Naive thymus-derived CD8-positive, alpha-beta T cell (primary cell): ENCODE measurements at regions not wholly inside any gene's neighbourhood (a gene's known extent, or its start where the extent isn't known, plus 50 kb on each side); places are given as distances from the start of the nearest gene placed in this dataset.
A peak's percentile ranks its signal among the peaks of the same experiment; 100 is the strongest.

ENCODE experiments used
- ATAC-seq, 2 donors: fragments of 150-1000 bp; cut with Tn5 transposase in 1 of 2; sonication (Bioruptor Pico), chemical (Tn5 transposase) in 1 of 2; 1 replicate in 1 of 2; 2 replicates in 1 of 2; pipeline ENCODE4 v1.10.0; 2021; ENCODE audit warnings: mild to moderate bottlenecking in 2 of 2, moderate library complexity in 2 of 2
- POLR2A ChIA-PET: fragments of 350-600 bp; sonication (Branson Sonifier 250); formaldehyde crosslinking; loops from one replicate; lab custom pipeline; 2021; ENCODE audit warnings: antibody characterized with exemption; lab: Charles Lee
- DNase-seq, 10 donors: peaks; one replicate each; pipeline versions ENCODE4 v3.0.0 to v3.0.0-alpha.2; 2020 to 2022
- H3K27ac Mint-ChIP-seq, 10 donors: one replicate each; pipeline ENCODE4 v1.8.0; 2020 to 2022; ENCODE audit warnings: mild to moderate bottlenecking in 10 of 10, mixed read lengths in 10 of 10, moderate library complexity in 4 of 10, inconsistent platforms in 1 of 10
- H3K27me3 Mint-ChIP-seq, 5 donors: one replicate each; pipeline ENCODE4 v1.8.0; 2021 to 2022; ENCODE audit warnings: mixed read lengths in 5 of 5
- H3K36me3 Mint-ChIP-seq, 3 donors: one replicate each; pipeline ENCODE4 v1.8.0; 2020 to 2022; ENCODE audit warnings: mixed read lengths in 3 of 3, mild to moderate bottlenecking in 2 of 3, inconsistent platforms in 1 of 3
- H3K4me1 Mint-ChIP-seq, 4 donors: one replicate each; pipeline ENCODE4 v1.8.0; 2021 to 2022; ENCODE audit warnings: mixed read lengths in 4 of 4
- H3K4me3 Mint-ChIP-seq, 10 donors: one replicate each; pipeline ENCODE4 v1.8.0; 2020 to 2022; ENCODE audit warnings: mild to moderate bottlenecking in 10 of 10, mixed read lengths in 10 of 10, moderate library complexity in 6 of 10, inconsistent platforms in 1 of 10
- H3K9me3 Mint-ChIP-seq, 9 donors: one replicate each; pipeline ENCODE4 v1.8.0; 2020 to 2022; ENCODE audit warnings: mixed read lengths in 9 of 9, mild to moderate bottlenecking in 3 of 9, inconsistent platforms in 1 of 9, moderate library complexity in 1 of 9

DNA sequence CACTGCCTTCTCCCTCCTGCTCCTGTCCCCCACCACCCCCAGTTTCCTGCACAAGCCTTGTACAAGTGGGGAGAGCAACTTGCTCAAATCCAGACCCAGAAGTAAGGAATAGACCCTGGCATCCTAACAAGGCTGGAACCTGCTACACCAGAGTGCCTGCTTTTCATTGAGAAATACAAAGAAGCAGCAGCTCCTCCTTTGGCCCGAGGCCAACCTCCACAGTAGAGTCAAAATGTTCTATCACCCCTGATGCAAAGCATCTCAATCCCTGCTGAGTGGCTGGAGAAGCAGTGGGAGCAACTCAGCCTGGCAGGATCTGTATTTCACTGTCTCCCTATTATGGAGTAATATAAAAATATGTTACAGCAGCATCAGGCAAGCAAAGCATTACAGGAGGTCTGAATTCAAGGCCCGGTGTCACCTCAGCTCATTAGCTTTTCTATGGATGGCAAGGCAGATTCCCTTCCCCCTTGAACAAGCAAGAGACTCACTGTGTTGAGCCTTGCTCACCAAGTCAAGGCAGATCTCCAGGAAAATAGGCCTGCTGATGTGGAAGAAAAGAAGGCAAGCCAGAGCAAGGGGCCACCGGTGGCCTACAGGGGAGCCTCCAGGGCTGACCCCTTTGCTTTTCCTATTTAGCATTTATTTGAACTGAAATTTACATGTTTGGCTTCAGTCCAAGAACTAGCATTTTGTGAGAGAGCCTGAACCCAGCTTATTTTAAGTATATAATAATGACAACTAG lies 186.3 kb upstream of the EGLN3 start:
- Mint-ChIP-seq H3K36me3 (peaks cover 0 to 2% (median 0%) of the 10 kb centered on the region in 3 donors), H3K4me3 (no peak overlapping the region), H3K9me3 (peaks cover 5 to 19% (median 9%) of the 10 kb centered on the region in 9 donors), H3K27me3 (peaks cover 2 to 9% (median 5%) of the 10 kb centered on the region in 5 donors), H3K27ac (no peak overlapping the region), H3K4me1 (no peaks in the 10 kb centered on the region)
- ATAC-seq (no peak), DNase-seq (no peak)
- POLR2A ChIA-PET = no interaction called here

DNA sequence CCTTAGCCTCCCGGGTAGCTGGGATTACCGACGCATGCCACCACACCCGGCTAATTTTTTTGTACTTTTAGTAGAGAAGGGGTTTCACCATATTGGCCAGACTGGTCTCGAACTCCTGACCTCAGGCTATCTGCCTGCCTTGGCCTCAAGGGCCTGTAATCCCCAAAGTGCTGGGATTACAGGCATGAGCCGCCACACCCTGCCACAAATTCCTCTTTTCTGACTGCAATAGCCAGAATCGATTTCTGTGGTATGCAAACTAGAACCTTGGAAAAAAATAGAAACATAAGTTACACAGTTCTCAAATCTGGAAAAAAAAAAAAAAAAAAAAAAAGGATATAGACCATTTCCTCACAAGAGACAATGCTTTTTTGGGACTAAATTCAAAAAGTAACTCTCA lies 184.6 kb upstream of the EGLN3 start:
- no peak overlapping the region for H3K27ac Mint-ChIP-seq
- DNase-seq (no peak), ATAC-seq (no peak)
- H3K36me3 Mint-ChIP-seq = no peaks in the 10 kb centered on the region
- POLR2A ChIA-PET = no interaction called here
- H3K9me3 Mint-ChIP-seq = peaks cover 0 to 4% (median 2%) of the 10 kb centered on the region in 9 donors
- H3K4me3 Mint-ChIP-seq = no peak overlapping the region
- H3K4me1 Mint-ChIP-seq = no peaks in the 10 kb centered on the region
- peaks cover 0 to 12% (median 8%) of the 10 kb centered on the region in 5 donors for H3K27me3 Mint-ChIP-seq

DNA sequence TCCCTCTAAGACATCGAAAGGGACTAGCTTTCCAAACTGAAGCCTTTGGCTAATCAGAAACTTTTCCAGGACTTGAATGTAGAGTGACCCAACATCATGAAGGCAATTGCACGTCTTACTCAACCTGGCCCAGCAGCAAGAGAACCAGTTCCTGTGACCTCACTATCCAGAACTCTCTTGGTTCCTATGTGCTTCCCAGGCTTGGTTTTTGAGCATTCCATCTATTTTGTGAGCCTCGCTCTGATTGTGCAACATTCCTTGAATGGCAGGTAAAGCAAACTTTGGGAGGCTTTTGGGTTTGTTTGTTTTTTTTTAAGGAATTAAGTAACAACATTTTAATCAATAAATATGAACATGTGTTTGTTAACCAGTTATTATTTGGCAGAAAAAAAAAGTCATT lies 183.6 kb upstream of the EGLN3 start:
- Mint-ChIP-seq H3K36me3 (no peaks in the 10 kb centered on the region), H3K4me3 (no peak overlapping the region), H3K27me3 (peaks cover 0 to 12% (median 8%) of the 10 kb centered on the region in 5 donors), H3K4me1 (no peaks in the 10 kb centered on the region), H3K27ac (no peak overlapping the region), H3K9me3 (peaks cover 0 to 4% (median 0%) of the 10 kb centered on the region in 9 donors)
- ATAC-seq (no peak), DNase-seq (no peak)
- POLR2A ChIA-PET = no interaction called here

DNA sequence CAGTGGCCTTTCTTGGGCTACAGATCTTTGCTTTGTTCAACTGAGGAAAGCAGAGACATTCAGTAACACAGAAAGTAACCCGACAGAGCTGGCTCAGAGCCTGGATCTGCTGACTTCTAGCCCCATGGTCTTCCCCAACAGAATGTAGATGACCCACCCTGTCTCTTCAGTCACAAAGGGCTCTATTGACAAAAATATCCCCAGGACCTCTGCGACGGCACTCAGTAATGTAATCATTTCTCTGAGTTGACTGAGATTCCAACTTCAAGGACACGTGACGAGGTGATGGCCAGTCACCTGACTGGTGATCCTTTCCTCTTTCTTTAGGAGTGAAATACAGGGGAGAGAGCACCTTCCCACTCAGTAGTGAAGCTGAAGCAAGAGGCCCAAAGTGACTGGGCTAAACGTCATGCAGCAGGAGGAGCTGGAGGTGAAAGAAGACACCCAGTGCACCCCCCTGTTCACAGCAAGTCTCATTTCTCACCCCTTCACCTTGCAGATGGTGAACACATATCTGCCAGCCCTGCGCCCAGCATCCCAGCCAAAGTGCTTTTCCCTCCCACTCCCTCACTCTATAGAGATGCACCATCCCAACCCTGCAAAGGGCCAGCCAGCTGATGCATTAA lies 179.2 kb upstream of the EGLN3 start:
- Mint-ChIP-seq H3K9me3 (no peaks in the 10 kb centered on the region), H3K36me3 (no peaks in the 10 kb centered on the region), H3K4me1 (peaks cover 0 to 3% (median 0%) of the 10 kb centered on the region in 4 donors), H3K27ac (no peak overlapping the region), H3K4me3 (no peak overlapping the region), H3K27me3 (peaks cover 0 to 16% (median 11%) of the 10 kb centered on the region in 5 donors)
- ATAC-seq = no peak
- POLR2A ChIA-PET = no interaction called here
- no peak for DNase-seq

DNA sequence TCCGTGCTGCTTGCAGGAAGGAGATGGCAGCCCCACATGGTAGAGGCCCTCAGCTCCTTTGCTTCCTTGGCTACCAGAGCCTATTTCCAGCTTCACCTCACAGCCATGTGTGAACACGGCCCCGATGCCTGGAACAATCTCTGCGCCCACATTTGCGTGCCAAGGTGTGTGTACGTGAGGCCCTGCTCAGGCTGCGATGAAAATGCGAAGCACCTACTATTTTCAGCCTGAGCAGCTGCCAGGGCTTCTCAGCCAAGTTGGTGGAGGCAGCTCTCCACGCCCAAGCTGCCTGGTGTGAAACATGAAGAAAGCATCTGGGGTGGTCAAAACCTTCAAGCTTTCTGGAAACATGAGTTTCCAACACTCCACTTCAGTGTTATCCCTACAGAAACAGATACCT lies 177.8 kb upstream of the EGLN3 start:
- DNase-seq (no peak), ATAC-seq (no peak)

DNA sequence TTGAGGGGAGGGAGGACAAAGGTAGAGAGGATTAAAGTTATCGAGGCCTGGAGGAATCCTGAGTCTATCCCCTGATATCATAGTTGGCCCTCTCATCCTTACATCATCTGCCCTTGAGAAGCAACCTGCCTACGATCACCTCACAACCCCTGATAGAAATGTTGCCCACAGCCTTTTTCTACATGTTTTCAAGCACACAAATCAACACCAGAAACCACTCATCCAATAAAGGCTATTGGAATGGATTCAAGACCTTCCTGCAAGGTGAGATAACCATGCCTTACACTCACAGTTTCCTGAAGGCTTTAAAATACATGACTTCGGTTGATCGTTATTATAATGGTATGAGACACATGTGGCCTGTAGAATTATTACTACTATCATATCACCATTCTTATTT lies 175.7 kb upstream of the EGLN3 start:
- H3K4me3 Mint-ChIP-seq = no peak overlapping the region
- no peaks in the 10 kb centered on the region for H3K36me3 Mint-ChIP-seq
- POLR2A ChIA-PET = no interaction called here
- H3K27ac Mint-ChIP-seq = no peak overlapping the region
- peaks cover 0 to 3% (median 0%) of the 10 kb centered on the region in 4 donors for H3K4me1 Mint-ChIP-seq
- DNase-seq (no peak), ATAC-seq (no peak)
- no peaks in the 10 kb centered on the region for H3K9me3 Mint-ChIP-seq
- peaks cover 0 to 11% (median 9%) of the 10 kb centered on the region in 5 donors for H3K27me3 Mint-ChIP-seq

More for the DNA sequence above, 177.8 kb upstream of the EGLN3 start:
- Mint-ChIP-seq H3K36me3 (no peaks in the 10 kb centered on the region), H3K27me3 (peaks cover 0 to 22% (median 11%) of the 10 kb centered on the region in 5 donors), H3K27ac (no peak overlapping the region), H3K4me1 (peaks cover 0 to 3% (median 0%) of the 10 kb centered on the region in 4 donors), H3K9me3 (no peaks in the 10 kb centered on the region), H3K4me3 (no peak overlapping the region)
- POLR2A ChIA-PET = no interaction called here

DNA sequence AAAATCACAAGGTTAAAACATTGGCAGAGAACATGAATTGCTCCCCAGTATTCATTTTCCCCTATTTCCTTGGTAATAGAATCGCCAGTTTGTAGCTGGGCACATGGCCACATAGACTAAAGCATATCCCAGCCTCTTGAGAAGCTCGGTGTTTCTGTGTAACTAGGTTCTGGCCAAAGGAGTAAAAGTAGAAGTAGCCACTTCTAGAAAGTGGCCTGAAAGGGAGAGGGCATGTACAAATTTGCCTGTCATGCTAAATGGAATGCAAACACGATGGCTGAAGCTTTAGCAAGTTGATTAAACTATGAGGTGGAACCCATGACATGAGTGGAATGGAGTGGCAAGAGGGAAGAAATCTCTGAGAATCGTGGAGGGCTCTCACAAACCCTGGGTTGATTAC lies 173.7 kb upstream of the EGLN3 start:
- no peak for ATAC-seq
- POLR2A ChIA-PET = no interaction called here

DNA sequence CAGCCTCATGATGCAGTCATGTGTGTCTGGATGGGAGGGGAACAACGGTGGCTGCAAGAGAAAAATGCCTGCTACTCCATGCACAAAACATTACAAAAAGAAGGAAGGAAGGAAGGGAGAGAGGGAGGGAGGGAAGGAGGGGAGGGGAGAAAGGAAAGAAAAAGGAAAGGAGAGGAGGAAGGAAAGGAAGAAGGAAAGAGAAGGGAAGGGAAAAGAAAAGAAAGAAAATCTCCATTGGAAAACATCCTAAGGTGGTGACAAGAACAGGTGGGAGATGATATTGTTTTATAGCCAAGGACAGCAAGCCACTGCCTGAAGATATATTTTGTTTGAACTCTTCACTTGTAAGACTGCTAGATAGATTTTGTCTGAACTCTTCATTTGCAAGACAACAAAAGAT lies 171.8 kb upstream of the EGLN3 start:
- Mint-ChIP-seq H3K9me3 (no peaks in the 10 kb centered on the region), H3K27me3 (peaks cover 0 to 18% (median 7%) of the 10 kb centered on the region in 5 donors), H3K4me1 (peaks cover 0 to 2% (median 0%) of the 10 kb centered on the region in 4 donors), H3K36me3 (no peaks in the 10 kb centered on the region), H3K27ac (no peak overlapping the region), H3K4me3 (no peak overlapping the region)
- no peak for ATAC-seq
- POLR2A ChIA-PET = no interaction called here
- DNase-seq = no peak

More for the DNA sequence above, 173.7 kb upstream of the EGLN3 start:
- Mint-ChIP-seq H3K9me3 (no peaks in the 10 kb centered on the region), H3K36me3 (no peaks in the 10 kb centered on the region), H3K27ac (peak overlapping the region in 1 of 10 donors; percentile 31), H3K4me1 (peaks cover 0 to 5% (median 0%) of the 10 kb centered on the region in 4 donors), H3K27me3 (peaks cover 0 to 18% (median 9%) of the 10 kb centered on the region in 5 donors), H3K4me3 (no peak overlapping the region)
- no peak for DNase-seq

DNA sequence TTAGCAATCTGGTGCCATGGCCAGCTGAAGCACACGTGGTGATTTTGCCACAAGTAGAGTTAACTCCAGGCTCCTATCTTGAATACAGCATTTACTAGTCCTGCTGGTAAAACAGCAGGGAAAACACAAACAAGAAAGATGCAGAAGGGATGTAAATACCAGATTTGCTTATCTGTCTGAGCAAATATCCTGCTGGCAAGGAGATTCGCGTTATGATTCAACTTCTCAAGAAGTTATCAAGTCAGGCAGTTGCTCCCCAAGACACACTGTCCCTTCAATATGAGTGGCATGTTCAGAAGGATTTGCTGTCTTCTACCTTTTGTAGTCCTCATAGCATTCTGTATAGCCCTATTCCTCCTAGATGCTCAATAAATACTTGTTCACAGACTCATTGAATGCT lies 171.2 kb upstream of the EGLN3 start:
- POLR2A ChIA-PET = no interaction called here
- ATAC-seq = no peak
- no peaks in the 10 kb centered on the region for H3K36me3 Mint-ChIP-seq
- peaks cover 0 to 2% (median 0%) of the 10 kb centered on the region in 4 donors for H3K4me1 Mint-ChIP-seq
- H3K27ac Mint-ChIP-seq = no peak overlapping the region
- H3K9me3 Mint-ChIP-seq = no peaks in the 10 kb centered on the region
- H3K4me3 Mint-ChIP-seq = no peak overlapping the region
- DNase-seq = no peak
- H3K27me3 Mint-ChIP-seq = peaks cover 0 to 18% (median 7%) of the 10 kb centered on the region in 5 donors

DNA sequence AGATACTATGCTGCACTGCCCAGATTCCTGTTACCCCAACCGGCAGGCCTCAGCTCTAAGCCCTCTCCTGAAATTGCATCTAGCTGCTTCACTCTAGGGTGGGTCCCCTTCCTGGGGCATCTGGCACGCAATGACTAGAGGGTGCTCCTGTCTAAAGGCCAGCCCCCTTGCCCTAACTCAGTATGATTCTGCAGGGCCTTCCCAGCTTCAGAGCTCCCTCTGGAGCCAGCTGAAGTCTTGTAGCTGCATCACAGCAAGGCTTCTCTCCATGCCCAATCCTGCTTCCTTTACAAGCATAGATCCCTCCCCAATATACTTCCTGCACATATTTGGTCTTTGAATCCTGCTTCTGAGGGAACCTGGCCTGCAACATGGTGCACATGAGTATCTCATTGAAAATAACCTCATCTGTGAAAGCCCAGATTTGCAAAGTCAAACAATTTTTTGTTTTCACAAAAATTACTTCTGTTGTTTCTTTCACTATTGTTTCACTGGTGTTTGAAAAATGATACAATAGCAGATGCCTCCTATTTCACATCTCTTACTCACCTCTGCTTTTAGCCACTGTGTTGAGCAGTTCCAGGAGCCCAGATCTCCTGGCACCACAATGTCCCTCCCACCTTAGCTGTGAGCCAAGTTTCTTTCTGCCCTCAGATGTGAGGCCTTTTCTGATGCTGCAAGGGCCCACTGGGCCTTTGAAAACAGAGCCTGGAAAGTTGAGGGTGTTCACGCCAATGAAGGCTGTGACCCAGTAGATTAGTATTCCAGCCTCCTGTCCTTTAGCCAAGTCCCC lies 169.5 kb upstream of the EGLN3 start:
- Mint-ChIP-seq H3K27me3 (peaks cover 4 to 20% (median 10%) of the 10 kb centered on the region in 5 donors), H3K4me3 (no peak overlapping the region), H3K9me3 (peaks cover 0 to 11% (median 2%) of the 10 kb centered on the region in 9 donors), H3K36me3 (peaks cover 0 to 5% (median 0%) of the 10 kb centered on the region in 3 donors), H3K4me1 (peaks cover 0 to 2% (median 0%) of the 10 kb centered on the region in 4 donors), H3K27ac (no peak overlapping the region)
- ATAC-seq (no peak), DNase-seq (no peak)
- POLR2A ChIA-PET = no interaction called here

DNA sequence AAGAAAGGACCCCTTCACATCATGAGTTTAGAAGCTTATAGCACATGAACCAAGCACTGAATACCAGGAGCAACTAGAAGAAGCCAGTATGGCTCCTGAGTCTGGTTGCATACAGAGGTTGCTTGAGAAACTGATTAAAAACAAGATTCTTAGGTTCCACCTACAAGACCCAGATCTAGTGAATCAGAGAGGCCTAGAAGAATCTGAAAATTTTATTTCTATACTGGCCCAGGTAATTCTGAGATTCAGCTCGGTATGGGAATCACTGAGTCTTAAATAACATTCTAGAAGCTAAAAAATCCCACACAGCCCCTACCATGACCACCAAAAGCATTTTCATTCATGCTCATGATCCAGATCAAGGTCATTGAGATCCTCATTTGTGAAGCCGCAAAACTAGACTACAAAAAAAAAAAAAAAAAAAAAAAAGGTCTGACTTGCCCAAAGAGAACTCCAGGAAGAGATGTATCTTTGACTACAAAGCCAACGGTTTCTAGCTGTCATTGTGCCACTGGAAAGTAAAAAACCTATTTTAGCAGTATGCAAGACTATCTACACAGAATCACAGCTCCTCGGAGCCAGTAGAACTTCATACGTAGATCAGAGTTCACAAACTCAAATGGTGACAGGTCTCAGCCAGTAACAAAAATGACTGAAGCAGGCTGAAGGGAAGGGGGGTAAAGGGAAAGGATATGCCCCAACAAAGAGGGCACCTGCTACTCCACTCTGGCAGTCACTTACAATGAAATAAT lies 168.4 kb upstream of the EGLN3 start:
- Mint-ChIP-seq H3K27ac (no peak overlapping the region), H3K36me3 (peaks cover 0 to 5% (median 0%) of the 10 kb centered on the region in 3 donors), H3K27me3 (peaks cover 4 to 17% (median 8%) of the 10 kb centered on the region in 5 donors), H3K4me3 (no peak overlapping the region), H3K4me1 (peaks cover 0 to 2% (median 0%) of the 10 kb centered on the region in 4 donors), H3K9me3 (peaks cover 0 to 14% (median 2%) of the 10 kb centered on the region in 9 donors)
- POLR2A ChIA-PET = no interaction called here
- ATAC-seq (no peak), DNase-seq (no peak)

DNA sequence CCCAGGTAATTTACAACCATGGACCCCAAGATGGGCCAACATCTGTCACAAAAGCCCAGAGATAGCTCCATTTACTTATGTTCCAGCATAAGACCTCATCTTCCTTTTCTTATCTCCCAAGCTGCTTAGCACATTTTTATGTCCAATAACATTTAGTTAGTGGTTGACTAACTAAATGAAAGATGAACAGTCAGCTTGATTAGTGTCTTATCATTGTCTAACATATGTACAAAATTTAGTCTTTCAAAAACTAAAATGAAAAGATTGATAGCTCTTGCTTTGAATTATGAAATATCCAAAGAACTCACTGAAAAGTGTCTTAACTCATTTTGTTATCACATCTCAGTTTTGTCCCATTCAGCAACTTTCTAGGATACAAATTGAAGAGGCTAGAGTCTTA lies 163.1 kb upstream of the EGLN3 start:
- Mint-ChIP-seq H3K36me3 (peaks cover 0 to 5% (median 0%) of the 10 kb centered on the region in 3 donors), H3K4me3 (no peak overlapping the region), H3K4me1 (no peaks in the 10 kb centered on the region), H3K27me3 (peaks cover 3 to 8% (median 4%) of the 10 kb centered on the region in 5 donors), H3K9me3 (peaks cover 0 to 26% (median 2%) of the 10 kb centered on the region in 9 donors), H3K27ac (no peak overlapping the region)
- ATAC-seq (no peak), DNase-seq (no peak)
- POLR2A ChIA-PET = no interaction called here
